ENCODE measurements at regions not wholly inside any gene's neighbourhood (a gene's known extent, or its start where the extent isn't known, plus 50 kb on each side); places are given as distances from the start of the nearest gene placed in this dataset.

DNA sequence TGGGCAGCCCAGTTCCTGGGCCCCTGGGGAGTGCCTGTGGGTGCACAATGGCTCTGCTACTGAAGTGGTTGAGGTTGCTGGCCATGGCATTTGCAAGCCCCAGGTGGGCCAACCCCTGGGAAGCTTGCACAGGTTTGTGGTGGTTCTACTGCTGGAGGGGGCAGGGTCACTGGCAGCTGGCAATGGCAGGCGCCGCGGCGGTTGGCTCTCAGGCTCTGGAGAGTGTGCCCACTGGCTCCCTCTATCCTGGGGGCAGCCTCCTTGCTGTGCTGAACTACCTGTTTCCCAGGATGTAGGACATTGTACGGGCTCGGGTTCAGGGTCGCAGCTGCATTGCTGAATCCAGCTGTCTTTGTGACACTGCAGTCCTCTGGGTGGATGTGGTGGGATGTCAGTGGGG lies 180.2 kb upstream of the HES1 start:
- DNase-seq (ENCODE audit: low read depth in 2 of 2), result no peak

GRCh38 chr3:193959861-193960260 lies 176.1 kb upstream of the HES1 start:
- no peak for DNase-seq (ENCODE audit: low read depth in 2 of 2)

DNA sequence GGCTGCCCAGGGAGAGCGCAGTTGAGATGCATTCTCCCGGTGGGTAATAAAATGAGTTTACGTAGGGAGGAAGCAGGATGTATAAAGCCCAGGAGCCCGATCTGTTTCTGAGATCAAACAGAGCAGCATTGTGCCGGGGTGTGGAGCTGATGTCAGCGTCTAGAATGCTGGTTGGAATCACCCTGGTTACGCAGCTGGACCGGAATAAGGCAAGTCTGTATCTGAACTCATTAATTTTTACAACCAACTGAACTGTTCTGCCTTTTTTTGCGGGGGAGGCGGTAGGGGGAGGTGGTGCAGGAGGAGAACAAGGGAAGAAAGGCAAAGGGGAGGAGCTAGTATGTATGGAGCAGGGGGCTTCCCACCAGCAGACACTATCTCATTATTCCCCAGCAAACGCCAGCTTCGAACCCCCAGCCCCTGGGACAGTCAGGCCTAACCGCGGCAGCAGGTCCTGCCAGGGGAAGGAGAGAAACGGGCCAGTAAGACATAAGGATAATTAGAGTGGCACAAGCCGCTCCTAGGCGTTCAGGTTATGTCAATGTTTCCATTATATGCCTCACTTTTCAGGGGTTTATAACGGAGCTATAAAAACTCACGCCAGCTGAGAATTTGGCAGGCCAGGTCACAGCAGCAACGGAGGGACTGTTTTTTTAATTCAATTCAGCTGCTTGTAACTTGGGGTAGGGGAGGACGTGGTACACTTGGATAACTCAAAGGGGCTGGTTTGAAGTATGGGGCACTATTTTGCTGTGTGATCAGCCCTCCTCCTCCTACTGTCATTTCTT lies 175.3 kb upstream of the HES1 start:
- DNase-seq (ENCODE audit: low read depth in 2 of 2), result peak in 1 of 2 experiments; percentile 15

GRCh38 chr3:193962986-193963685 lies 172.8 kb upstream of the HES1 start:
- peak in 1 of 2 experiments; percentile 13 for DNase-seq (ENCODE audit: low read depth in 2 of 2)

GRCh38 chr3:193963808-193964516 lies 172.0 kb upstream of the HES1 start:
- no peak for DNase-seq (ENCODE audit: low read depth in 2 of 2)

DNA sequence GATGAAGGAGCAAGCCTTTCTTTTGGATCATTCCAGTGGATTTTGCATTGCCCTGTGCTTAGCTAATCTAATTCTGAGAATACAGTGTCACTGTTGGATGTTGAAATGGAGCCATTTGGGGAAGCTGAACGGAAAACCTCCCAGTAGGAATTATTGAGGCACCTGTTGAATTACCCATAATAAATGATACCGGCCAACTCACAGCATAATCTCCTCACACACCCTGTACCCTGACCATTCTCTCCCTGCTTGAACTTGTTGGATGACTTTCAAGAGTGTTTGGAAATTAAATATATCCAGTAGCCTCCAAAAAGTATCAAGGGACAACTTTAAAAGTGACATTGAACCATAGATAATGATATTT lies 171.4 kb upstream of the HES1 start:
- no peak for DNase-seq (ENCODE audit: low read depth in 2 of 2)

DNA sequence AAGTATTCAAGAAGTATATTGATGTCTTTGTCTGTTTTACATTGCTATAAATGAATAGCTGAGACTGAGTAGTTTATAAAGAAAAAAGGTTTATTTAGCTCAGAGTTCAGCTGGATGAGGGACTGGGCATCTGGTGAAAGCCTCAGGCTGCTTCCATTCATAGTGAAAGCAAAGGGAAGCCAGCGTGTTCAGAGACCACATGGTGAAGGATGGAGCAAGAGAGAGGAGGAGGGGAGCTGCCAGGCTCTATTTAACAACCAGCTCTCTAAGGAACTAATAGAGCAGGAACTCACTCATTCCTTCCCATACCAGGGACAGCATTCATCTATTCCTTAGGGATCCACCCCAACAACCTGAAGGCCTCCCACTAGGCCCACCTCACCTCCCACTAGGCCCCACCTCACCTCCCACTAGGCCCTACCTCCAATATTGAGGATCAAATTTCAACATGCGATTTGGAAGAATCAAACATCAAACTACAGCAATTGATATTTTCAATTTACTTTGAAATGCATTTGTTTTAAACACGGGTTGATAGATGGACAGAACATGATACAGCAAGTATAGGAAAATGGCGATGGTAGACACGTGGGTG lies 167.5 kb upstream of the HES1 start:
- no peak for DNase-seq (ENCODE audit: low read depth in 2 of 2)

GRCh38 chr3:193970131-193970772 lies 165.7 kb upstream of the HES1 start:
- DNase-seq (ENCODE audit: low read depth in 2 of 2), result peak in 1 of 2 experiments; percentile 4

- peak in 1 of 2 experiments; percentile 5 for DNase-seq (ENCODE audit: low read depth in 2 of 2)
Measured at GRCh38 chr3:193970773-193971206, 165.2 kb upstream of the HES1 start.

- no peak for DNase-seq (ENCODE audit: low read depth in 2 of 2)
Measured at GRCh38 chr3:193971261-193971751, 164.6 kb upstream of the HES1 start.

GRCh38 chr3:193971966-193972365 lies 164.0 kb upstream of the HES1 start:
- DNase-seq (ENCODE audit: low read depth in 2 of 2), result no peak

- peak in 1 of 2 experiments; percentile 29 for DNase-seq (ENCODE audit: low read depth in 2 of 2)
Measured at GRCh38 chr3:193972832-193973231, 163.1 kb upstream of the HES1 start.

DNA sequence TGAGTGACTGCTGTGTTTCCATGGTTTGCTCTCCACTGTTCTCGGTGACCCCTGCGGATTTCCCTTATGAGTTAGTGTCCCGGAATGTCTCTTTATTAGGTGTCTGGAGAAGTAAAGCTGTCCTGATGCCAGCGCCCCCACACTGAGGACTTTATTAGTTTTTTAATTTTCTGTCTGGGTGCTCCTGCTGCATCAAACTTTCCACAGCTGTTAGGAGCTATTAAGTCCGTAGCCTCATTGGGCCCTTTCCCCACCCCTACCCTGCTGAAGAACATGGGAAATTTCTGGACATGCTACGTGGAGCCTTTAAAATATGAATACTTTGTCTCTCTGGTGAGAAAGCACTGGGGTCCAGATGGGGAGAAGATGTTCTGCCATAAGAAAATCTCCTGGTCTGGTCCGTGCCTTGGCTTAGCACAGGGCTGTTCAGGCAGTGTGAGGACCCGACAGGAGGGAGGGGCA lies 161.7 kb upstream of the HES1 start:
- DNase-seq (ENCODE audit: low read depth in 2 of 2), result peak; percentile 66 to 71

GRCh38 chr3:193974671-193975535 lies 161.0 kb upstream of the HES1 start:
- DNase-seq (ENCODE audit: low read depth in 2 of 2), result no peak

- DNase-seq (ENCODE audit: low read depth in 2 of 2), result no peak
Measured at GRCh38 chr3:193977622-193978021, 158.3 kb upstream of the HES1 start.

GRCh38 chr3:193978030-193978429 lies 157.9 kb upstream of the HES1 start:
- no peak for DNase-seq (ENCODE audit: low read depth in 2 of 2)

GRCh38 chr3:193978486-193978885 lies 157.5 kb upstream of the HES1 start:
- DNase-seq (ENCODE audit: low read depth in 2 of 2), result no peak

DNA sequence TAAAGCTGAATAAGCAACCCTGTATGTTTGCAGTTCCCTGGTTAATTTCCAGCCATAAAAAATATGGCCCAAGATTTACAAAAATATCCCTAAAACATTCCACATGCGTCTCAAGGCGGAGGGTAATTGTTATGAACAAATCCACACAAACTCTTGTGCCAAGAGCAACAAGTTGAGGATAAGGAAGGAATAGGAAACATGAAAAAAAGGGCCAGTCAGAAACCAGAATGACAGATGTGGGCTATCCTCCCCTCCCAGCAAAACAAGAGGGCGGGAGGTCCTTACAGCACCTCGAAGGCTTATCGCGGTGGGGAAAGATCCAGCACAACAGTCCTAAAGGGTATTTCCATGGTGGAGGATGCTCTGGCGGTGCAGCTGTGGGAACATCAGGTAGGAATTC lies 155.6 kb upstream of the HES1 start:
- peak in 1 of 2 experiments; percentile 22 for DNase-seq (ENCODE audit: low read depth in 2 of 2)

- DNase-seq (ENCODE audit: low read depth in 2 of 2), result no peak
Measured at GRCh38 chr3:193980905-193981304, 155.0 kb upstream of the HES1 start.

DNA sequence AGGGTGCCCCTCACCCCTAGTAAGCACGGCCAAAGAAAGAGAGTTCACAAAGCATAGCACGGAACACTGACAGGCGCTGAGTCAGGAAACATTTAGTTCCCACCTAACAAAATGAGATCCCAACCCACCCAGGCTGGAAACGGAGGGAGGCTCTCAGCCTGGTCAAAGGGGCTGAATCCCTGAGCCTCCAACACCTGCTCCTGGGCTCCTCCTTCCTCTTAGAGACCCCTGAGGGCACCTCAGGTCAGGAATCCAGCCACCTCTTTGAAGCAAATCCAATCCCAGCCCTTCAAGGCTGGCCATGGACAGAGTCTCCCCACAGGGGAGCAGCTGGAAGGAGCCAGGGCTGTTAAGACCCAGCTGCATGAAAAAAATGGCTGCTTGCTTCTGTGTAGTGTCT lies 154.4 kb upstream of the HES1 start:
- DNase-seq (ENCODE audit: low read depth in 2 of 2), result no peak

All from fibroblast of skin of left quadriceps (primary cell).